H54 (cell line): ENCODE measurements at regions not wholly inside any gene's neighbourhood (a gene's known extent, or its start where the extent isn't known, plus 50 kb on each side); places are given as distances from the start of the nearest gene placed in this dataset.

Experiments
- DNase-seq: peaks from one replicate; pipeline ENCODE4 v3.0.0; 2011; ENCODE audit warnings: low spot score, mixed read lengths; ENCODE audit not compliant: insufficient read length
- FAIRE-seq: peaks from 3 replicates; lab custom pipeline; 2011; peaks lifted over from hg19 to GRCh38; lab: Jason Lieb, UNC
- POLR2A ChIP-seq: IDR thresholded peaks from 2 replicates; pipeline ENCODE4 v1.6.1; 2011; ENCODE audit warnings: low read depth, mild to moderate bottlenecking, low read length

DNA sequence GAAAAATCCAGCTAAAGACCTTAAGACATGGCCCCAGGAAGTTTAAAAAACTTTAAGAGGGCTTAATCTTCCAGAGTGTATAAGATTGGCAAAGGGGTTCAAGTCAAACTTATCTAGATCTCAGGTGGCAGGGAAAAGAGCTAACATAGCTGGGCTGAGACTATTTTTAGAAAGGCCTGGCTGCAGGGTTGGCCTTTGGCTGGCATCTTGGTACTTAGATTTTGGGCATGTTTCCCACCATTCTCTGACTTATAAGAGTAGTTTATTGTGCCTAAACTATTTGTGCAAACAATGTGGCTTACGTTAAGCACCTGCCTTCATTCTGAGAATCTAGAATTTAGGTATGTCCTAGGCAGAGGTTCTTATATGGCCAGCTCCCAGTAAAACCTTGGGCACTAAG is 214.0 kb upstream of the MIS18BP1 start:
- DNase-seq = no peak
- FAIRE-seq = no peak
- TF ChIP-seq POLR2A = no peak

DNA sequence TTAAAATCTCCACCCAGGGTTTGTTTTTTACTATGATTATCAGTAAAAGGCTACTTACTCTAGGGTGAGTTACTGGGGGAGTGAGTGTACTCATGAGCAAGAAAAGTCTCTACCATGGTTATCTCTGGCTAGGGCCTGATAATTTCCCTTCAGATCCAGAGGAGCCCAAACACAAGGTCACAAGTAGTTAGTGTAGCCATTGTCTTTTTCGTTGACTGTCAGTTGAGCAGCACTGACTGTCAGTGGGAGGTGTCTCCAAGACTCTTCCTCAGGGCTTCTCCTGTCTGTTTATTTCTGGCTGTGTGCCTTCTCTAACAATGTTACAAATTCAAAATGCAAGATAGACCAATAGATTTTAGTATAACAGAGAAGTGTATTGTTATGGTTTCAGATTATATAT is 181.2 kb upstream of the MIS18BP1 start:
- DNase-seq (no peak), FAIRE-seq (no peak)
- no peak for TF ChIP-seq POLR2A

DNA sequence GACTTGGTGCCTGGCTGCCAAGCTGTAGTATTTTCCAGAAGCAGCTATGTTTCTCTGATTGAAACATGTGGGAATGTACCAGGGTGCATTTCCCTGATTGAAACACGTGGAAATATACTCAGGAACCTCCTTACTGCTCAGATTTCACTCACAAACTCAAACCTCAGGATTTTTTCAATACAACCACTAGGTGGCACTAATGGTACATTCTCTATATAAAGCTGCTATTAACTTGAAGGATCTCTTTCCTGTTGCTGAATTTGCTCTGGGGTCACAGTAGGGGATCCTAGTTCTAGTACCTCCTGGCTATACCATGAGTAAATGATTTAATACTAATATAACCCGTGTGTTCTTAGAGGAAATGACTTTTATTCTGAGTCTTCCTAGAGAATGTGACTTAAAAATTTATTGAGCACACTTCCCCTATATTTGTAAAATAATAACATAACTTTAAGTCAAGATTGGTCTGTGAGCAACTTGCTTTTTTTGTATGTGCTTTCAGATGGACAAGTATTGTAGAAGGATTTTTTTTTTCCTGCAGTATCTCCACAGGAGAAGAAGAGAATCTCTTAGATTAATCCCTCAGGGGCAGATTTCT is 173.8 kb upstream of the MIS18BP1 start:
- FAIRE-seq = peak; percentile 36
- TF ChIP-seq POLR2A = no peak

DNA sequence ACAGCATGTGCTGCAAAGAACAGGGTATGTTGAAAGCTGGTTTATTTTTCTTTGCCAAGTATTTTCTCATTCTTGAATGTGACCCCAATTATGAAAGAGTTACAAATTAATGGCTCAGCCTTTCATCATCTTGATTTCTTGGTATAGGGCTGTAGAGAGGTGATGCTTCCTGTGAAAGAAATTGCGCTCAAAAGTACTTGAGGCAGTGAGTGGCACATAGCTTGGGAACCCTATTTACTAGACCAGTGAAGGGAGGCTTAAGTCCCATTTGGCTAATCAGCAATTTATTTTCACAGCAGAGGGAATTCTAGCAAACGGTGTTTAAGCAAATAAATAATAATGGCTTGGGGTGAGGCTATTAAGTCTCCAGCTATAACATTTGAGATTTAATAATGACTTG is 153.9 kb upstream of the MIS18BP1 start:
- no peak for TF ChIP-seq POLR2A
- FAIRE-seq = no peak
- no peak for DNase-seq

More for the DNA sequence above, 173.8 kb upstream of the MIS18BP1 start:
- peak; percentile 6 for DNase-seq

DNA sequence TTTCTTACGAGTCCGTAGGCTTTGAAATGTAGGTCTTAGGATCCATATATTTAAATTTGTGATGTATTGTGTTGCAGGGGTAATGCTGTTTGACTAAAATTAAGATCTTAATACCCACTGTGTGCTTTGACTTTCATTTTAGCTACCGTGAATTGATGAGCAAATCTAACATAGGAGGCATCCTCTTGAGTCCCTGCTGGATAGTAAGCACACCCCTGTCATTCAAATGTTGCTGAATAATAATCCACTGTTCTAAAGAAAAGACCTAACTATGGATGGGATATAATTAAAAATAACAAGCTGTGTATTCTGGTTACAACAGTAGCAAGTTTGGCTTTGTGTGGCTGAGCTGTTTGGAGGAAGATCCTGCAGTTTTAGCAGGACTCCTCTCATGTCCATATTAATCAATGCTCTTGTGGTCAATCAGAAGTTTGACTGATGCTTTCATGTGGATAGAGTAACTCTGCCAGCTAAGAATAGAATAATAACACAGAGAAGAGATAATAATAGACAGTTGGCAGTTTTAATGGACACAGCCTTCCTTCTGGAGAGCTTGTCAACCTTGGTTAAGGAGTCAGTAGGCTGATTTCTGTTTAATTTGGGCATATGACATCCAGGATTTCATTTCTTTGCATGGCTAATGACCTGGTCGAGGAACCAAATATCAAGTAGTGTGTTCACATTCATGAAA is 148.1 kb upstream of the MIS18BP1 start:
- TF ChIP-seq POLR2A = no peak
- FAIRE-seq = no peak
- DNase-seq = no peak

DNA sequence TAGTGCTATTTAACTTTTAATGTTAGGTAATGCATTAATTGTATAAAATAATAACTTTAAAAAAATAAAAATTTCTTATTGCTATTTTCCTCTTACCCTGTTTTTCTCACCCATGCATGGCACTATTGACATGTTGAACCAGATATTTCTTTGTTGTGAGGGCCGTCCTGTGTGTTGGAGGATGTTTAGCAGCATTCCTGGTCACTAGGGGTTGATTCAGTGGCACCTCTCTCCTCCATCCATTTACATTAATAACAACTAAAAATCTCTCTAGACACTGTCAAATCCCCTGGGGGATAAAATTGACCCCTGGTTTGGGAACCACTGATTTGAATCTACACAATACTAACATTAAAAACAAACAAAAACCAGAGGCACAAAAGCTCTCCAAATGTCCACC is 147.5 kb upstream of the MIS18BP1 start:
- FAIRE-seq (no peak), DNase-seq (no peak)
- TF ChIP-seq POLR2A = no peak

DNA sequence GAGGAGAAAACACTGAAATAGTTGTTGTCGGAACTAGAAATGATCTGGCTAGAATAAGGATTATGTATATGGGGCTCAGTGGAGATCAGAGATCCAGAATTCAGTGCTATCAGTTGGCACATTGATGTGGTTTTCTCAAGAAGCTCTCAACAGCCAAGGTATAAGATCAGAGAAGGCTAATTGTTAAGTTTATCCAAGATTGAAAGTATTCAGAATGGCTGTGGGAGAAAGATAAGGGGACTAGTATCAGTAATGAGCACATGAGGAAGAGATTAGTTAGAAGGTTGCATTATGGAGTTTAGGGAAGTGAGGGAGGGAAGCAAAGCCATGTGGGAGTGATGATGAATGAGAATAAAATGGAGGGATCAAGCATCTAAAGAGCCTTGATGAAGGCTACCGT is 128.1 kb upstream of the MIS18BP1 start:
- DNase-seq (no peak), FAIRE-seq (no peak)

DNA sequence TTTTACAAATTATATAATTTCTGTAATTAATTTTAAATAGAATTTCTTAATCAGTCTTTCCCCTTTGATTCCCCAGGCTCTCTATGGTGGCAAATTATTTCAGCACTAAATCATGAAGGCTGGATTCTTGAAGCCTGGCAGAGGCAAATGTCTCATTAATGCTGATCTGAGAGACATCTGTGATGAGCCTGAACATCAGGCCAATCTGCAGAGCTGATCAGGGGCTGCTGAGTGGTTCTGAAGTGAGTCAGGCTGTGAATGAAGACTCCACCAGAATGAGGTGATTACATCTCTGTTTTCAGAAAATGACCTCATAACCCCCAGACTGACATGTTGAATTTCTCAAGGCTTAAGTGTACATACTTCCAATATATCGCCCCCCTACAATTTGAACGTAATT is 124.2 kb upstream of the MIS18BP1 start:
- no peak for TF ChIP-seq POLR2A
- DNase-seq = no peak
- no peak for FAIRE-seq

More for the DNA sequence above, 128.1 kb upstream of the MIS18BP1 start:
- no peak for TF ChIP-seq POLR2A

DNA sequence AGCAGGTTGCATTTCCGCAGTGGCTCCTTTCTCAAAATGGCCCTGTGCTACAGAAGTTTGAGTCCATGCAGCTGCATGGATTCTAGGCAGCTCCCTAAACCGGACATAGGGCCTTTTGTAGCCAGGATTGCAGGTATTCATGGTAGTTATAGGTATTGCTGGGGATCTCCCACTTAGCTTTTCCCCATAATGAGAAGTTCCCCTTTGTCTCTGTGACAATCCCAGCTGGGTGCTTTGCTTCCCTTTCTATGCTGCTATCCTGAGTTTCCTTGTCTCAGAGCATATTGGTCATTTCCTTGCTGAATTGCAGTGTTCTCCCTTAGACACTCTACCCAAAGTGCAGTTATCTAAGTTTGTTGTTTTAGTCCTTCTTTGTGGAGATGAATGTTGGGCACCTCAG is 120.9 kb upstream of the MIS18BP1 start:
- DNase-seq = no peak
- FAIRE-seq = no peak
- TF ChIP-seq POLR2A = no peak

DNA sequence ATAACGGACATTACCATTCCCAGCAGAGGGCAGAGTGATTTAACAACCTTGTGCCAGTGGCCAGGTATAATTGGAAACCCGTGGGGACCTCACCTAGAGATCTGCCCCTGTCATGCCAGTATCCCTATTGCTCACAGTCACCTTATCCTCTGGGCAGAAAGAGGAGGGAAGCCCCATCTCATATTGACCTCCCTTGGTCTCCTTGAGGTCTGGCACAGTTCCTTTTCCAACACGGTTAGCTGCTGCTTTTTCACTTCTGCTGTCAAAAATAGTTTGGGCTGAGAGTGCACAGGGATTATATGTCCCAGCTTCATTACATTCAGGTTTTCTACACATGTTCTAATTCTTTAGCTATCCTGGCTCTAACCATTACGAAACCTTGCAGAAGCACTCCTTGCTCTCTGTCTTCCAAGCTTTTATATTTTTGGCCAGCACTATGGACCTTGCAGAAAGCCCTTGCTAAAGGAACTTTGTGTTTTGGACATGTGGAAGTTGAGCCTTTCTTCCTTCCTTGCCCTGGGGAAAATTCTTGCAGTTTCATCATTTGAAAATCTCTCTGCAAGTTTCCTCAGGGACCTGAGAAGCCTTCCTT is 111.7 kb upstream of the MIS18BP1 start:
- no peak for DNase-seq
- no peak for TF ChIP-seq POLR2A
- no peak for FAIRE-seq

DNA sequence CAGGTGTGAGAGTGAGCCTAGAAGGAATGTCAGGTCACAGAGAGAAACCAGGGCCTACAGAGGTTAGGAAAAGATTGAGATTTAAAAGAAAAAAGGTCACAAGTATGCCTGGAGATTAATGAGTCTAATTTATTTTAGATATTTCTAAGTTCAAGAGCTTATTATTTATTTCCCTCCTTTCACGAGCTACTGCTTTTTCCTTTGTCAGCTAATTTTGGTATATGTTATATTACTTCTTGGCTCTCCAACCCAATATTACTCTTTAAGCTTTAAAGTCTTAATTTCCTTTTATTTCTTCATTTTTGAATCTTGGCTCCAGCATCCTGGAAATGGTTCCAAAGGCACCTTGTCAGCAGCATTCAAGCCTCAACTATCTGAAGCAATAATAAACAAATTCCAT is 109.5 kb upstream of the MIS18BP1 start:
- DNase-seq (no peak), FAIRE-seq (no peak)
- TF ChIP-seq POLR2A = no peak

DNA sequence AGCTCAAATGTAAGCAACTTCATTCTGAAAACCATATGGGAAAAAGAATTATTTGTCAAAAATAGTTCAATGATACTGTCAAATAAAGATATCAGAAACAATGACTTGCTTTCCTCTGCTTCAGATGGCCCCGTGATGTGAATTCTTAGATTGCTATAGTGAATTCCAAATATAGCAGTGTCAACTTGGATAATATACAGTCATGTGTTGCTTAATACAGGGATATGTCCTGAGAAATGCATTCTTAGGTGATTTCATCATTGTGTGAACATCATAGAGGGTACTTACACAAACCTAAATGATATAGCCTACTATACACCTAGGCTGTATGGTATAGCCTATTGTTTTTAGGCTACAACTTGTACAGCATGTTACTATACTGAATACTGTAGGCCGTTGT is 108.7 kb upstream of the MIS18BP1 start:
- DNase-seq (no peak), FAIRE-seq (no peak)
- no peak for TF ChIP-seq POLR2A

DNA sequence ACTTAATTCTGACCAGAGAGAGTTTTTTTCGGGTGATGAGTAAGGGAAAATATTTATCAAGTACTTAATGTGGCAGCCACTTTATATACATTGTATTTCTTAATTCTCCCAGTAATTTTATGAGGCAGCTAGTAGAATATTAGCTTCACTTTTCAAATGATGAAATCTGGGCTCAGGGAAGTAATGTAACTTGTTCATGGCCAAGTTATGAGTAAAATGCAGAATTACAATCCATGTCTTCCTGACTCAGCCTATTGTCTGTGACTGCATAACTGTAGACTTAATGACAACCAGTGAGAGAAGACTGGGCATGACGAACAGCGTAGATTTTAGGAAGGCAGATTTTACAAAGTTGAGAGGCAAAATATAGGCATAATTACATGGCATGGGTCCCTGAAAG is 106.7 kb upstream of the MIS18BP1 start:
- no peak for TF ChIP-seq POLR2A
- FAIRE-seq = no peak
- DNase-seq = no peak

DNA sequence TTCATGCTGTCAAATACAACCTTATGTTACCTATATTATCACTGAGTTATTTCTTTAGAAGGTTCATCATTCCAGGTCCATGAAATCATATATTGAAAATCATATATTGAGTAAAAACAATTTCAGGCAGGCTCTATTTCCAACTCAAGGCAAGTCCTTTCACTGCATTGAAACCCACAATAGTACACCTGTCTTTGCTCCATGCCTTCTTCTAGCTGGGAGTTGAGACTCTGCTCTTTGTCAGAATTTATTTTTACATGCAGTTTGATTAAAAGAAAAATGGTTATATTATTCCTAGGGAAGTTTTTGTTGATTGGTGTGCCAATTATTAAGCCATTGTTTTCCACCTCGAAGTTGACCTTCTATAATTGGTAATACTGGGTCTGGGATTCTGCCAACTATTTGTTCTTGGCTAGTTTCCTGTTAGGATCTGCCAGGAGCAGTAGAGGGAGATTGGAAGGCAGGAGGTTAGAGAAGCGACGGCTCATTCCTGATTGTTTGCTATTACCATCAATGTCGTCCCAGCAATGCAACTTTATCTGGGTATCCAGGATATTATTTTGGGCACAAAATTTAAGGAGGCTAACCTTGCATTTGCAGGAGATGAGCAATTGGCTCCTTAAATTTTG is 79.5 kb upstream of the MIS18BP1 start:
- no peak for FAIRE-seq
- TF ChIP-seq POLR2A = no peak

DNA sequence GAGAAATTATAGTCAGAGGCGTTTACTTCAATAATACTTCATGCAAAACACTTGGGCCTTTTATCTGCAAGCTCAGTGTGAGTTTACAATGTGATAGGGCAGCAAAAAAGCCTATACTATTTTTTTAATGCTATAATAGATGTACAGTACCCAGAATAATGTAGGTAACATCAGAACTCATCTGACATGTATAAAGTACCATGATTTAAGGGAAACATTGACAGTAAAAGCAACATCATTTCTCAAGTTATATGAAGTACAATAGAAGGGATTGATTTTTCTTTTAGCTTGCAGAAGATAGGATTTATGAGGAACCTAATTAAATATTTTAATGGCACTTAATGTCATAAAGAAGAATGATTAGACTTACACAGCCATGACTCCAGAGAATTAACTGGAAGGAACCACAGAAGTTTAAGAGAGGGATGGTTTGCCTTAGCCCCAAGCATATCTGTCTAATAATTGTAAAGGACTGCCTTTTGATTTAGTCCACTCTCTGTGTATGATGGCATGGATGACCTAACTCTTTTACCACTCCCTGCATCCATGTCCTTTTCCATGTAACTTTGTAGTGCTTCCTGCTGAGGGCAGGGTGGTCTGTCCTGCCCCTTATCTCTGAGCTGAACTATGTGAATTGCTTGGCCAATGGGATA is 55.9 kb upstream of the MIS18BP1 start:
- no peak for TF ChIP-seq POLR2A
- DNase-seq = no peak
- no peak for FAIRE-seq

More for the DNA sequence above, 79.5 kb upstream of the MIS18BP1 start:
- DNase-seq = no peak
